Left colon (tissue), 2 donors: ENCODE measurements at regions not wholly inside any gene's neighbourhood (a gene's known extent, or its start where the extent isn't known, plus 50 kb on each side); places are given as distances from the start of the nearest gene placed in this dataset.

Experiments
- ATAC-seq: fragments of 200-7000 bp; cut with Tn5 transposase; one replicate; pipeline ENCODE4 v1.9.1; 2020; ENCODE audit warnings: mild to moderate bottlenecking, moderate library complexity
- DNase-seq, 2 donors: peaks; one replicate each; pipeline ENCODE4 v3.0.0-alpha.2; 2020
- intact Hi-C, 2 donors: fragments of 100-400 bp; cut with DNase I in 1 of 2; cut with micrococcal nuclease in 1 of 2; formaldehyde crosslinking; loops; one replicate each; pipeline versions ENCODE4 v1.11.2 to v1.14.0; 2022; cut with DNase I, micrococcal nuclease
- donor health status: DM: no; HTN: no; CAD: no.
- donor health status: DM: yes; HTN: yes; CAD: no.

GRCh38 chr6:125480571-125480970, 178.8 kb upstream of the HDDC2 start:
- intact Hi-C loops, result no loop called here
- no peak for ATAC-seq
- no peak for DNase-seq

- intact Hi-C loops, result no loop called here
- ATAC-seq (no peak), DNase-seq (no peak)
Measured at GRCh38 chr6:125481056-125481455, 179.3 kb upstream of the HDDC2 start.

- ATAC-seq, result no peak
- intact Hi-C loops, result no loop called here
- DNase-seq, result no peak
Measured at GRCh38 chr6:125485757-125486156, 184.0 kb upstream of the HDDC2 start.

GRCh38 chr6:125486881-125487280, 185.1 kb upstream of the HDDC2 start:
- DNase-seq (no peak), ATAC-seq (no peak)
- intact Hi-C loops, result no loop called here

- no peak for ATAC-seq
- no peak for DNase-seq
- intact Hi-C loops, result no loop called here
Measured at GRCh38 chr6:125489579-125490285, 188.0 kb upstream of the HDDC2 start.

GRCh38 chr6:125491860-125492618, 190.3 kb upstream of the HDDC2 start:
- no peak for DNase-seq
- ATAC-seq, result no peak

GRCh38 chr6:125498606-125499005, 196.8 kb upstream of the HDDC2 start:
- intact Hi-C loops, result no loop called here
- no peak for ATAC-seq
- no peak for DNase-seq

More at GRCh38 chr6:125491860-125492618, 190.3 kb upstream of the HDDC2 start:
- intact Hi-C loops, result no loop called here

- intact Hi-C loops, result no loop called here
- no peak for DNase-seq
- no peak for ATAC-seq
Measured at GRCh38 chr6:125499535-125499934, 197.8 kb upstream of the HDDC2 start.

GRCh38 chr6:125503181-125503580, 201.4 kb upstream of the HDDC2 start:
- DNase-seq (no peak), ATAC-seq (no peak)
- intact Hi-C loops, result no loop called here

- DNase-seq (peak in 1 of 2 donors; percentile 12), ATAC-seq (no peak)
- intact Hi-C loops, result no loop called here
Measured at GRCh38 chr6:125507987-125508655, 206.4 kb upstream of the HDDC2 start.

GRCh38 chr6:125508793-125509192, 207.0 kb upstream of the HDDC2 start:
- DNase-seq (no peak), ATAC-seq (no peak)
- intact Hi-C loops, result no loop called here

GRCh38 chr6:125509477-125509876, 207.7 kb upstream of the HDDC2 start:
- intact Hi-C loops, result no loop called here
- DNase-seq (no peak), ATAC-seq (no peak)

GRCh38 chr6:125510405-125510804, 208.6 kb upstream of the HDDC2 start:
- no peak for DNase-seq
- intact Hi-C loops, result no loop called here
- no peak for ATAC-seq

GRCh38 chr6:125511809-125512396, 210.1 kb upstream of the HDDC2 start:
- intact Hi-C loops, result no loop called here
- ATAC-seq (no peak), DNase-seq (no peak)

GRCh38 chr6:125512621-125513020, 210.9 kb upstream of the HDDC2 start:
- DNase-seq (no peak), ATAC-seq (no peak)
- intact Hi-C loops, result no loop called here

- DNase-seq, result no peak
- intact Hi-C loops, result no loop called here
- ATAC-seq, result no peak
Measured at GRCh38 chr6:125513978-125514377, 212.2 kb upstream of the HDDC2 start.

- no peak for DNase-seq
- intact Hi-C loops, result no loop called here
- no peak for ATAC-seq
Measured at GRCh38 chr6:125516644-125517043, 214.9 kb upstream of the HDDC2 start.

GRCh38 chr6:125519367-125519766, 217.6 kb upstream of the HDDC2 start:
- intact Hi-C loops, result no loop called here
- no peak for ATAC-seq
- no peak for DNase-seq

GRCh38 chr6:125524356-125524755, 222.6 kb upstream of the HDDC2 start:
- ATAC-seq, result no peak
- intact Hi-C loops, result no loop called here
- DNase-seq, result no peak
